K562 (cell line): ENCODE measurements at regions not wholly inside any gene's neighbourhood (a gene's known extent, or its start where the extent isn't known, plus 50 kb on each side); places are given as distances from the start of the nearest gene placed in this dataset.

Experiments used
- ATAC-seq: fragments of 200-7000 bp; cut with Tn5 transposase; 3 replicates; pipeline ENCODE4 v1.9.1; 2020; ENCODE audit warnings: moderate library complexity
- BruUV-seq: library from RNA; stranded (reverse); fragments of 400-500 nt; replicated peaks from 2 replicates; lab custom pipeline; 2021; lab: Mats Ljungman, UMichigan
- CTCF ChIA-PET: fragments of 300-600 bp; formaldehyde crosslinking; extraction: SDS; loops from one replicate; lab custom pipeline; 2021; ENCODE audit warnings: low intra/inter-chr PET ratio; lab: Yijun Ruan, JAX
- POLR2A ChIA-PET: fragments of 300-600, 350-650 bp; sonication (Branson Sonifier 250); formaldehyde crosslinking; extraction: SDS; loops from one replicate; lab custom pipeline; 2021; ENCODE audit warnings: antibody characterized with exemption, inconsistent platforms; lab: Yijun Ruan, JAX
- DNase-seq, 4 experiments: peaks; one replicate each; pipeline versions ENCODE4 v3.0.0 to v3.0.0-alpha.2; 2011 to 2018; ENCODE audit warnings: low spot score in 3 of 4, mixed read lengths in 3 of 4; ENCODE audit errors: extremely low read depth in 1 of 4
- FAIRE-seq: peaks from 2 replicates; lab custom pipeline; 2011; peaks lifted over from hg19 to GRCh38; lab: Jason Lieb, UNC
- H2AFZ ChIP-seq: 2 replicates; pipeline ENCODE4 v1.6.0; 2011; ENCODE audit warnings: low read depth, low read length, control low read depth, inconsistent platforms
- H3K27ac ChIP-seq: fragments of 200-600 bp; 3 replicates; pipeline ENCODE4 v1.8.0; 2011; ENCODE audit warnings: low read depth, mild to moderate bottlenecking, control low read depth, inconsistent platforms, low read length, moderate library complexity, mixed read lengths; ENCODE audit errors: extremely low read depth
- H3K27me3 ChIP-seq, 2 experiments: fragments of 300-600 bp in 1 of 2; 2 replicates in 1 of 2; 3 replicates in 1 of 2; pipeline versions ENCODE4 v1.6.0 to v1.8.0; 2011; ENCODE audit warnings: inconsistent platforms in 2 of 2, low read length in 2 of 2, mild to moderate bottlenecking in 1 of 2, mixed read lengths in 1 of 2, moderate library complexity in 1 of 2; ENCODE audit not compliant: control insufficient read depth in 2 of 2, insufficient read depth in 2 of 2
- H3K36me3 ChIP-seq: fragments of 300-600 bp; 3 replicates; pipeline ENCODE4 v1.8.0; 2011; ENCODE audit warnings: mild to moderate bottlenecking, low read length, inconsistent platforms; ENCODE audit not compliant: control insufficient read depth, insufficient read depth
- H3K4me1 ChIP-seq, 2 experiments: fragments of 200-600 bp in 1 of 2; replicated peaks in 1 of 2; 2 replicates in 1 of 2; 3 replicates in 1 of 2; pipeline versions ENCODE4 v1.5.1 to v1.8.0; 2011; ENCODE audit warnings: inconsistent platforms in 2 of 2, low read length in 2 of 2, mild to moderate bottlenecking in 1 of 2, mixed read lengths in 1 of 2, moderate library complexity in 1 of 2; ENCODE audit not compliant: control insufficient read depth in 2 of 2, insufficient read depth in 2 of 2
- H3K4me2 ChIP-seq: 2 replicates; pipeline ENCODE4 v1.6.1; 2011; ENCODE audit warnings: low read length, control low read depth, inconsistent platforms, mixed read lengths; ENCODE audit not compliant: insufficient read depth
- H3K4me3 ChIP-seq: fragments of 200-600 bp; sonication (generic), shearing (Covaris generic); 2 replicates; pipeline ENCODE4 v1.5.1; 2016; ENCODE audit warnings: control low read depth, inconsistent platforms
- H3K79me2 ChIP-seq: fragments of 200-600 bp; 3 replicates; pipeline ENCODE4 v1.8.0; 2011; ENCODE audit warnings: low read length, inconsistent platforms; ENCODE audit not compliant: control insufficient read depth, insufficient read depth
- H3K9ac ChIP-seq, 2 experiments: 2 replicates each; pipeline versions ENCODE4 v1.6.0 to v1.6.1; 2011; ENCODE audit warnings: low read depth in 2 of 2, low read length in 2 of 2, control low read depth in 1 of 2, inconsistent platforms in 1 of 2, mild to moderate bottlenecking in 1 of 2, mixed read lengths in 1 of 2; ENCODE audit not compliant: insufficient read depth in 1 of 2
- H3K9me1 ChIP-seq: one replicate; pipeline ENCODE4 v1.6.0; 2011; ENCODE audit warnings: inconsistent platforms, mild to moderate bottlenecking, low read length, moderate library complexity; ENCODE audit not compliant: control insufficient read depth, insufficient read depth
- H3K9me3 ChIP-seq: replicated peaks from 2 replicates; pipeline ENCODE4 v1.5.1; 2011; ENCODE audit warnings: low read depth, low read length, inconsistent platforms; ENCODE audit not compliant: control insufficient read depth, insufficient read depth
- H4K20me1 ChIP-seq: replicated peaks from 2 replicates; pipeline ENCODE4 v1.6.1; 2011; ENCODE audit warnings: low read length, inconsistent platforms, mixed read lengths; ENCODE audit not compliant: control insufficient read depth, insufficient read depth
- SREBF2 ChIP-seq: sonication (generic); formaldehyde crosslinking; IDR thresholded peaks from 2 replicates; pipeline ENCODE4 v1.4.0; 2020; ENCODE audit warnings: mild to moderate bottlenecking, missing genetic modification reagents
- ZNF551 ChIP-seq: fragments of 250-450 bp; sonication (Bioruptor Pico); IDR thresholded peaks from 2 replicates; pipeline ENCODE4 v1.5.0; 2021; ENCODE audit warnings: mild to moderate bottlenecking, moderate library complexity
- WGBS: fragments of 100-300 bp; shearing (Covaris generic); methylation state at CpG from one replicate; pipeline ENCODE4 v1.1.6; 2016; ENCODE audit warnings: low coverage, mixed read lengths; ENCODE audit not compliant: insufficient coverage; ENCODE audit errors: missing lambda C conversion rate; 5-methylcytosine and 5-hydroxymethylcytosine counted together
- in situ Hi-C: fragments of 300-500 bp; cut with MboI; formaldehyde crosslinking; loops from 4 replicates; pipeline ENCODE4 v1.15.0; 2018; ENCODE audit warnings: inconsistent platforms, mixed read lengths
- intact Hi-C: fragments of 100-400 bp; cut with micrococcal nuclease; formaldehyde crosslinking; loops from 2 replicates; pipeline ENCODE4 v1.14.2; 2022
- TF ChIP-seq, protein P1 (sequence below): sonication (generic); formaldehyde crosslinking; IDR thresholded peaks from 2 replicates; pipeline ENCODE4 v1.8.0; 2022; ENCODE audit warnings: mild to moderate bottlenecking, low read depth, missing genetic modification reagents
- TF ChIP-seq, protein P2 (sequence below): sonication (generic); formaldehyde crosslinking; IDR thresholded peaks from 2 replicates; pipeline ENCODE4 v1.8.0; 2022; ENCODE audit warnings: mild to moderate bottlenecking, missing genetic modification reagents

GRCh38 chr21:34235514-34235913, 128.3 kb upstream of the KCNE2 start (continued):
- TF ChIP-seq SREBF2 (CRISPR knock-in tag) = no peak
- TF ChIP-seq, protein P1, sequence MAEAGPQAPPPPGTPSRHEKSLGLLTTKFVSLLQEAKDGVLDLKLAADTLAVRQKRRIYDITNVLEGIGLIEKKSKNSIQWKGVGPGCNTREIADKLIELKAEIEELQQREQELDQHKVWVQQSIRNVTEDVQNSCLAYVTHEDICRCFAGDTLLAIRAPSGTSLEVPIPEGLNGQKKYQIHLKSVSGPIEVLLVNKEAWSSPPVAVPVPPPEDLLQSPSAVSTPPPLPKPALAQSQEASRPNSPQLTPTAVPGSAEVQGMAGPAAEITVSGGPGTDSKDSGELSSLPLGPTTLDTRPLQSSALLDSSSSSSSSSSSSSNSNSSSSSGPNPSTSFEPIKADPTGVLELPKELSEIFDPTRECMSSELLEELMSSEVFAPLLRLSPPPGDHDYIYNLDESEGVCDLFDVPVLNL = no peak
- no peak for TF ChIP-seq ZNF551 (CRISPR knock-in tag)
- TF ChIP-seq, protein P2, sequence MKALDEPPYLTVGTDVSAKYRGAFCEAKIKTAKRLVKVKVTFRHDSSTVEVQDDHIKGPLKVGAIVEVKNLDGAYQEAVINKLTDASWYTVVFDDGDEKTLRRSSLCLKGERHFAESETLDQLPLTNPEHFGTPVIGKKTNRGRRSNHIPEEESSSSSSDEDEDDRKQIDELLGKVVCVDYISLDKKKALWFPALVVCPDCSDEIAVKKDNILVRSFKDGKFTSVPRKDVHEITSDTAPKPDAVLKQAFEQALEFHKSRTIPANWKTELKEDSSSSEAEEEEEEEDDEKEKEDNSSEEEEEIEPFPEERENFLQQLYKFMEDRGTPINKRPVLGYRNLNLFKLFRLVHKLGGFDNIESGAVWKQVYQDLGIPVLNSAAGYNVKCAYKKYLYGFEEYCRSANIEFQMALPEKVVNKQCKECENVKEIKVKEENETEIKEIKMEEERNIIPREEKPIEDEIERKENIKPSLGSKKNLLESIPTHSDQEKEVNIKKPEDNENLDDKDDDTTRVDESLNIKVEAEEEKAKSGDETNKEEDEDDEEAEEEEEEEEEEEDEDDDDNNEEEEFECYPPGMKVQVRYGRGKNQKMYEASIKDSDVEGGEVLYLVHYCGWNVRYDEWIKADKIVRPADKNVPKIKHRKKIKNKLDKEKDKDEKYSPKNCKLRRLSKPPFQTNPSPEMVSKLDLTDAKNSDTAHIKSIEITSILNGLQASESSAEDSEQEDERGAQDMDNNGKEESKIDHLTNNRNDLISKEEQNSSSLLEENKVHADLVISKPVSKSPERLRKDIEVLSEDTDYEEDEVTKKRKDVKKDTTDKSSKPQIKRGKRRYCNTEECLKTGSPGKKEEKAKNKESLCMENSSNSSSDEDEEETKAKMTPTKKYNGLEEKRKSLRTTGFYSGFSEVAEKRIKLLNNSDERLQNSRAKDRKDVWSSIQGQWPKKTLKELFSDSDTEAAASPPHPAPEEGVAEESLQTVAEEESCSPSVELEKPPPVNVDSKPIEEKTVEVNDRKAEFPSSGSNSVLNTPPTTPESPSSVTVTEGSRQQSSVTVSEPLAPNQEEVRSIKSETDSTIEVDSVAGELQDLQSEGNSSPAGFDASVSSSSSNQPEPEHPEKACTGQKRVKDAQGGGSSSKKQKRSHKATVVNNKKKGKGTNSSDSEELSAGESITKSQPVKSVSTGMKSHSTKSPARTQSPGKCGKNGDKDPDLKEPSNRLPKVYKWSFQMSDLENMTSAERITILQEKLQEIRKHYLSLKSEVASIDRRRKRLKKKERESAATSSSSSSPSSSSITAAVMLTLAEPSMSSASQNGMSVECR (CRISPR knock-in tag) = no peak

DNA sequence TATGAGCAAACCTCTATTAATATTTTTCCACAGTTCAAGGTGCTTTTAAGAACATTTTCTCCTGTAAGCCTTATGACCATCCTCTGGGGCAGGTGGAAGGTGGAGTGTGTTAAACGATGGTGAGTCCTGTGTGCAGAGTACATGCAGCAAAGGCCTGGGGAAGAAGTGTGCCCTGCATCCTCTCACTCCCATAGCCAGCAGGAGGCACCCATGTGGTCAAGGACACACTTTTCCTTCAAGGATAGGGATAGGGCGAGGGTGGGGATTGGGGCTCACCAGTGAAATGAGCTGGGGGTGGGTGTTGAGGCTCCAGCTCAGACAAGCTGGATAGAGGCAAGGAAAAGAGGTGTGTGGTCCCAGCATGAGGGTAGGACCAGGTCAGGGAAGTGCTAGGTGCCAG, 120.8 kb upstream of the KCNE2 start:
- ATAC-seq (no peak), FAIRE-seq (no peak), DNase-seq (no peak)
- Histone ChIP-seq H3K27ac (no peak overlapping the region), H3K9me3 (no peaks in the 10 kb centered on the region; the same call in 1 of the 2 replicates), H3K4me3 (no peak overlapping the region), H2AFZ (no peak overlapping the region), H3K4me1 (no peaks in the 10 kb centered on the region), H3K27me3 (peaks cover 2 to 21% of the 10 kb centered on the region in 2 experiments; a peak in 2 of 5 replicates), H3K4me2 (no peak overlapping the region), H3K36me3 (no peaks in the 10 kb centered on the region), H3K9ac (no peak overlapping the region), H4K20me1 (no peaks in the 10 kb centered on the region), H3K79me2 (no peaks in the 10 kb centered on the region), H3K9me1 (no peaks in the 10 kb centered on the region)
- CTCF ChIA-PET = interaction anchor here (0.6 to 1.4 kb wide), 2 partner anchors 31 to 319 kb away, joined by 3 to 11 read pairs; no protein-coding TSS in a partner anchor
- intact Hi-C loops = loop anchor here (5.0 kb wide), 1 partner anchor 321 kb away; no protein-coding TSS in a partner anchor
- in situ Hi-C loops = no loop called here
- 0% methylated on average over 2 of the region's 2 CpGs for WGBS
- POLR2A ChIA-PET = no interaction called here
- no TSS peak for BruUV-seq
